Inflammatory macrophage treated with lipopolysaccharide for 1 hour (primary cell): ENCODE measurements at regions not wholly inside any gene's neighbourhood (a gene's known extent, or its start where the extent isn't known, plus 50 kb on each side); places are given as distances from the start of the nearest gene placed in this dataset.
"Not testable (repeated sequence)": the region's sequence is repeated elsewhere in the genome, so short reads cannot be mapped to it uniquely, and the experiment has no call there.

Experiments used
- DNase-seq, 2 donors: peaks; one replicate each; pipeline ENCODE4 v3.0.0-alpha.2; 2020 to 2022

- DNase-seq = peak; percentile 89 to 91
Observed at GRCh38 chr12:31906557-31907301, 52.5 kb upstream of the RESF1 start.

- no peak for DNase-seq
Observed at GRCh38 chr12:31903025-31903424, 56.2 kb upstream of the RESF1 start.

- DNase-seq = peak; percentile 18 to 28
Observed at GRCh38 chr12:31900271-31900670, 58.9 kb upstream of the RESF1 start.

GRCh38 chr12:31899109-31899508, 60.1 kb upstream of the RESF1 start:
- DNase-seq = peak; percentile 21 to 45

- no peak for DNase-seq
Observed at GRCh38 chr12:31897781-31898503, 61.3 kb upstream of the RESF1 start.

- DNase-seq = not testable (repeated sequence)
Observed at GRCh38 chr12:31897092-31897491, 62.1 kb upstream of the RESF1 start.

- no peak for DNase-seq
Observed at GRCh38 chr12:31896514-31897039, 62.6 kb upstream of the RESF1 start.

- no peak for DNase-seq
Observed at GRCh38 chr12:31895449-31896150, 63.6 kb upstream of the RESF1 start.

- peak; percentile 52 to 60 for DNase-seq
Observed at GRCh38 chr12:31890295-31891285, 68.6 kb upstream of the RESF1 start.

- no peak for DNase-seq
Observed at GRCh38 chr12:31887109-31887811, 72.0 kb upstream of the RESF1 start.

- DNase-seq = not testable (repeated sequence)
Observed at GRCh38 chr12:31882682-31883081, 76.5 kb upstream of the RESF1 start.

GRCh38 chr12:31880340-31880739, 78.9 kb upstream of the RESF1 start:
- no peak for DNase-seq

- no peak for DNase-seq
Observed at GRCh38 chr12:31877884-31878283, 81.3 kb upstream of the RESF1 start.

- DNase-seq = peak; percentile 58 to 62
Observed at GRCh38 chr12:31876568-31877424, 82.4 kb upstream of the RESF1 start.

GRCh38 chr12:31875609-31875964, 83.6 kb upstream of the RESF1 start:
- no peak for DNase-seq

GRCh38 chr12:31874961-31875608, 84.1 kb upstream of the RESF1 start:
- peak; percentile 80 to 93 for DNase-seq

- no peak for DNase-seq
Observed at GRCh38 chr12:31872831-31873604, 86.2 kb upstream of the RESF1 start.

- DNase-seq = peak; percentile 25 to 35
Observed at GRCh38 chr12:31869972-31870371, 89.2 kb upstream of the RESF1 start.

GRCh38 chr12:31868965-31869364, 90.2 kb upstream of the RESF1 start:
- DNase-seq = no peak
